AG04450 (cell line): ENCODE measurements at regions not wholly inside any gene's neighbourhood (a gene's known extent, or its start where the extent isn't known, plus 50 kb on each side); places are given as distances from the start of the nearest gene placed in this dataset.

Experiments used
- CTCF ChIA-PET: fragments of 300-600, 350-600 bp; formaldehyde crosslinking; extraction: SDS; loops from one replicate; lab custom pipeline; 2022; ENCODE audit warnings: antibody characterized with exemption, inconsistent platforms; lab: Charles Lee
- POLR2A ChIA-PET: fragments of 350-600 bp; formaldehyde crosslinking; extraction: SDS; loops from one replicate; lab custom pipeline; 2021; ENCODE audit warnings: antibody characterized with exemption, inconsistent platforms; lab: Yijun Ruan, JAX
- DNase-seq: peaks from one replicate; pipeline ENCODE4 v3.0.0-alpha.2; 2011; ENCODE audit warnings: low read depth, low spot score
- H3K27ac ChIP-seq: one replicate; pipeline ENCODE4 v1.5.1; 2012; ENCODE audit warnings: low read depth, low read length, control low read depth
- H3K27me3 ChIP-seq: one replicate; pipeline ENCODE4 v1.6.0; 2012; ENCODE audit warnings: low read length; ENCODE audit not compliant: control insufficient read depth, insufficient read depth
- H3K4me3 ChIP-seq: 2 replicates; pipeline ENCODE4 v1.5.1; 2011; ENCODE audit warnings: mild to moderate bottlenecking, low read depth, low read length, control low read depth
- H3K9me3 ChIP-seq: 2 replicates; pipeline ENCODE4 v1.5.1; 2012; ENCODE audit warnings: low read length; ENCODE audit not compliant: control insufficient read depth, insufficient read depth
- CTCF ChIP-seq: IDR thresholded peaks from 2 replicates; pipeline ENCODE4 v1.5.1; 2011; ENCODE audit warnings: low read depth, low read length, control low read depth, inconsistent platforms

GRCh38 chr12:43290836-43291235 lies 261.2 kb downstream of the ADAMTS20 start:
- ChIA-PET CTCF (interaction anchor here (7.0 kb wide), 1 partner anchor 46 kb away, joined by 56 read pairs; no protein-coding TSS in a partner anchor), POLR2A (no interaction called here)
- Histone ChIP-seq H3K27ac (peak overlapping the region; percentile 67), H3K4me3 (no peak overlapping the region), H3K27me3 (no peaks in the 10 kb centered on the region), H3K9me3 (no peaks in the 10 kb centered on the region)
- no peak for DNase-seq
- no peak for TF ChIP-seq CTCF

- no peak for DNase-seq
- ChIA-PET CTCF (interaction anchor here (1.0 to 7.0 kb wide), 3 partner anchors 8 to 48 kb away, joined by 3 to 56 read pairs (median 3); no protein-coding TSS in a partner anchor), POLR2A (no interaction called here)
- no peak for TF ChIP-seq CTCF
- H3K9me3 ChIP-seq, result no peaks in the 10 kb centered on the region
- H3K27me3 ChIP-seq, result no peaks in the 10 kb centered on the region
- H3K27ac ChIP-seq, result peak overlapping the region; percentile 73
- H3K4me3 ChIP-seq, result no peak overlapping the region
Observed at GRCh38 chr12:43289426-43289801, 262.6 kb downstream of the ADAMTS20 start.

GRCh38 chr12:43288671-43289425 lies 263.2 kb downstream of the ADAMTS20 start:
- ChIA-PET POLR2A (interaction anchor here (0.9 to 1.0 kb wide), 2 partner anchors 17 to 21 kb away, joined by 3 to 6 read pairs; no protein-coding TSS in a partner anchor), CTCF (interaction anchor here (1.2 to 7.0 kb wide), 3 partner anchors 12 to 806 kb away, joined by 3 to 56 read pairs (median 5); no protein-coding TSS in a partner anchor)
- Histone ChIP-seq H3K27me3 (no peaks in the 10 kb centered on the region), H3K9me3 (no peaks in the 10 kb centered on the region), H3K4me3 (no peak overlapping the region), H3K27ac (peak overlapping the region; percentile 73)
- TF ChIP-seq CTCF, result no peak
- no peak for DNase-seq

- no peak overlapping the region for H3K4me3 ChIP-seq
- CTCF ChIA-PET, result interaction anchor here (1.3 to 7.0 kb wide), 2 partner anchors 49 to 805 kb away, joined by 5 to 56 read pairs; no protein-coding TSS in a partner anchor
Observed at GRCh38 chr12:43287706-43288383, 264.2 kb downstream of the ADAMTS20 start.

More at GRCh38 chr12:43287706-43288383, 264.2 kb downstream of the ADAMTS20 start:
- no peak for DNase-seq
- Histone ChIP-seq H3K9me3 (no peaks in the 10 kb centered on the region), H3K27me3 (no peaks in the 10 kb centered on the region), H3K27ac (no peak overlapping the region)
- no peak for TF ChIP-seq CTCF
- POLR2A ChIA-PET, result interaction anchor here (0.9 to 1.0 kb wide), 2 partner anchors 18 to 22 kb away, joined by 3 to 6 read pairs; no protein-coding TSS in a partner anchor
